CD4-positive, alpha-beta T cell treated with Interleukin-15 for 1 hour (primary cell): ENCODE measurements at regions not wholly inside any gene's neighbourhood (a gene's known extent, or its start where the extent isn't known, plus 50 kb on each side); places are given as distances from the start of the nearest gene placed in this dataset.

Experiments used
- DNase-seq: peaks from one replicate; pipeline ENCODE4 v3.0.0-alpha.2; 2020

DNA sequence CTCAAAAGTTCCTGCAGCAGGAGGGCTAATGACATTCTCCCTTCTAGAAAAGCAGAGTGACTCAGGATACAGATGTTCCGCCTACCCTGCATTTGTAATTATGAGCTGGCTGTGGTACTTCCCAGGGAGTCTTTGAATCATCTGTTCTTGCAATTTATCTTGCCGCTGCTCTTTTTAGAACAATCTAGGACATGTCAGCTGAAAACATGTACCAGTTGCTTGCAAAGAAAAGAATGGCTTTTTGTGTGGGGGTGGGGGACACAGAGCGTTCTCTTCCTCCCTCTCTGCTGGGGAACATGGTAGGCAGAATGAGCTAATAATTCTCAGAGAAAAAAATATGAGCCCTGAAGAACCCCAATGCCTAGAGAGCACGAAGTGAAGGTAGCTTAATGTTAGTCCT lies 51.7 kb upstream of the TUT7 start:
- no peak for DNase-seq

DNA sequence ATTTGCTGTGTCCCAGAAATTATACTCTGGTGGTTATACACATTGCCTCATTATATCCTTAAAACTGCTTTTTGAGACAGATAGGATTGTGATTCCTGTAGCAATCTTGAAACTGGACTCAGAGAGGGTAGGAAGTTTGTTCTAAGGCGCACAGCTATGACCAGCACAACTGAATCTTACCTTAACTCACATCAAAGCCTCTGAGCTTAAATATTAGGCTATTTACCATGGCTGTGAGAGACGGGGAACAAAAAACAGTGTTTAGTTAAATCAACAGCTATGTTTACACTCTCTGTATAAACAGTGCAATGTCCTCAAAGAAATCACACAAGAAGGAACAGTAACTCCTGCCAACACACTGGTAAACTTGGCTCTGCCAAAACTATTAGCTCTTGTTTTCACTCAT lies 50.9 kb upstream of the TUT7 start:
- DNase-seq = no peak
